PC-3 (cell line): ENCODE measurements at regions not wholly inside any gene's neighbourhood (a gene's known extent, or its start where the extent isn't known, plus 50 kb on each side); places are given as distances from the start of the nearest gene placed in this dataset.

ENCODE experiments used
- EZH2phosphoT487 ChIP-seq: fragments of 300-600 bp; sonication (generic); IDR thresholded peaks from 2 replicates; pipeline ENCODE4 v1.6.1; 2018; ENCODE audit warnings: mild to moderate bottlenecking, antibody characterized with exemption, low read length, borderline replicate concordance
- TF ChIP-seq, protein P1 (sequence below): fragments of 300-600 bp; sonication (generic); conservative IDR thresholded peaks from 2 replicates; pipeline ENCODE4 v1.5.1; 2017; ENCODE audit warnings: antibody characterized with exemption, low read depth, mild to moderate bottlenecking, low read length

DNA sequence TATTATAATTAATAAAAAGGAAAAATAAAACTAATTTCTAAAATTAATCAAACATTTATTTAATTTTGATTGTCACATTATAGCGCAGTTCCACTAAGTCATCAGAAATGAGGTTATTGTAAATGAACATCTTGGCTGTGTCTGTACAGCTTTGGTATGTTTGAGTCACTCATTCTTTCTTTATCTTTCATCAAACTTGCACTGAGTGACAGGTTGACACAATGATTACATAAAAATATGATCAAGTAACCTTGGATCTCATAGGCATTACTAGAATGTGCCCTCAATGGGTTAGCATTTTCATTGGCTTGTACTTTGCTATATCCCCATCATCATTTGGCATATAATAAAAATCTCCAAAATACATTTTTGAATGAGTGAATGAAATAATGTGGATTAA is 1353.2 kb upstream of the ADGRL2 start:
- TF ChIP-seq, protein P1, sequence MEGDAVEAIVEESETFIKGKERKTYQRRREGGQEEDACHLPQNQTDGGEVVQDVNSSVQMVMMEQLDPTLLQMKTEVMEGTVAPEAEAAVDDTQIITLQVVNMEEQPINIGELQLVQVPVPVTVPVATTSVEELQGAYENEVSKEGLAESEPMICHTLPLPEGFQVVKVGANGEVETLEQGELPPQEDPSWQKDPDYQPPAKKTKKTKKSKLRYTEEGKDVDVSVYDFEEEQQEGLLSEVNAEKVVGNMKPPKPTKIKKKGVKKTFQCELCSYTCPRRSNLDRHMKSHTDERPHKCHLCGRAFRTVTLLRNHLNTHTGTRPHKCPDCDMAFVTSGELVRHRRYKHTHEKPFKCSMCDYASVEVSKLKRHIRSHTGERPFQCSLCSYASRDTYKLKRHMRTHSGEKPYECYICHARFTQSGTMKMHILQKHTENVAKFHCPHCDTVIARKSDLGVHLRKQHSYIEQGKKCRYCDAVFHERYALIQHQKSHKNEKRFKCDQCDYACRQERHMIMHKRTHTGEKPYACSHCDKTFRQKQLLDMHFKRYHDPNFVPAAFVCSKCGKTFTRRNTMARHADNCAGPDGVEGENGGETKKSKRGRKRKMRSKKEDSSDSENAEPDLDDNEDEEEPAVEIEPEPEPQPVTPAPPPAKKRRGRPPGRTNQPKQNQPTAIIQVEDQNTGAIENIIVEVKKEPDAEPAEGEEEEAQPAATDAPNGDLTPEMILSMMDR = no peak
- TF ChIP-seq EZH2phosphoT487 = no peak
